DND-41 (cell line): ENCODE measurements at regions not wholly inside any gene's neighbourhood (a gene's known extent, or its start where the extent isn't known, plus 50 kb on each side); places are given as distances from the start of the nearest gene placed in this dataset.

Source experiments
- CTCF ChIP-seq: IDR thresholded peaks from 2 replicates; pipeline ENCODE4 v1.5.1; 2012; ENCODE audit warnings: borderline replicate concordance, low read length, moderate library complexity, mild to moderate bottlenecking; ENCODE audit not compliant: poor library complexity, severe bottlenecking; ENCODE audit errors: extremely low read depth
- EZH2 ChIP-seq: IDR thresholded peaks from 3 replicates; pipeline ENCODE4 v1.6.1; 2012; ENCODE audit warnings: borderline replicate concordance, low read depth, mild to moderate bottlenecking, moderate library complexity, low read length, inconsistent platforms; ENCODE audit not compliant: severe bottlenecking

GRCh38 chr1:232409584-232409983, 220.3 kb downstream of the SIPA1L2 start:
- TF ChIP-seq EZH2, result no peak
- no peak for TF ChIP-seq CTCF
